ENCODE measurements at regions not wholly inside any gene's neighbourhood (a gene's known extent, or its start where the extent isn't known, plus 50 kb on each side); places are given as distances from the start of the nearest gene placed in this dataset.

DNA sequence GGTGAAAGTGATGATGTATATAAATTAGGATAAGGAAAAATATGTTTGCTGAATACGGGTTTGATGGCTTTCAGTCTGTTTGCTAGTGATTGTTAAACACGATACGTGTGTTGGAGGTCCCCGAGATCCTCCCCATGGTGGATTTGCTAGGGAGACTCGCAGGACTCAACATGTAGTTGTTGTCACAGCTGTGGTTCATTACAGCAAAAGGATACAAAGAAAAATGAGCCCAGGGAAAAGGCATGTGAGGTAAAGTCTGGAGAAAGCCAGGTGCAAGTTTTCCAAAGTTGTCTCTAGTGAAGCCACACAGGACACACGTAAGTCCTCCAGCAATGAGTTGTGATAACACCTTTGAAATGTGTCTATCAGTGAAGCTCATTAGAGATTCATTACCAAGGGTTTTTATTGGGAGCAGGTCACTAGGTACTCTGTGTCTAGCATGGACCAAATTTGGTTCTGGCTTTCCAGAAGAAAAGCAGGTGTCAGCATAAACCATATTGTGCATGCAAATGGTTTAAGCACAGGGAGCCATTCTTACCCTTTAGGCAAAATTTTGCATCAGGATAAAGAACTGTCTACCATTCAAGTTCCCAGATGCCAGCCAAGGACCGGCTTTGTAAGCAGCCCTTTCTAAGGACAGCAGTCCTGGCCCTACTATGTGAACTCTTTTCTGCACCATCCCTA, 215.2 kb upstream of the WSCD1 start:
- TF ChIP-seq, protein P1, sequence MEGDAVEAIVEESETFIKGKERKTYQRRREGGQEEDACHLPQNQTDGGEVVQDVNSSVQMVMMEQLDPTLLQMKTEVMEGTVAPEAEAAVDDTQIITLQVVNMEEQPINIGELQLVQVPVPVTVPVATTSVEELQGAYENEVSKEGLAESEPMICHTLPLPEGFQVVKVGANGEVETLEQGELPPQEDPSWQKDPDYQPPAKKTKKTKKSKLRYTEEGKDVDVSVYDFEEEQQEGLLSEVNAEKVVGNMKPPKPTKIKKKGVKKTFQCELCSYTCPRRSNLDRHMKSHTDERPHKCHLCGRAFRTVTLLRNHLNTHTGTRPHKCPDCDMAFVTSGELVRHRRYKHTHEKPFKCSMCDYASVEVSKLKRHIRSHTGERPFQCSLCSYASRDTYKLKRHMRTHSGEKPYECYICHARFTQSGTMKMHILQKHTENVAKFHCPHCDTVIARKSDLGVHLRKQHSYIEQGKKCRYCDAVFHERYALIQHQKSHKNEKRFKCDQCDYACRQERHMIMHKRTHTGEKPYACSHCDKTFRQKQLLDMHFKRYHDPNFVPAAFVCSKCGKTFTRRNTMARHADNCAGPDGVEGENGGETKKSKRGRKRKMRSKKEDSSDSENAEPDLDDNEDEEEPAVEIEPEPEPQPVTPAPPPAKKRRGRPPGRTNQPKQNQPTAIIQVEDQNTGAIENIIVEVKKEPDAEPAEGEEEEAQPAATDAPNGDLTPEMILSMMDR (IDR thresholded peaks at IDR 0.05; ENCODE audit: insufficient read depth, low read depth, low read length), result no peak
- no peak for TF ChIP-seq EZH2 (IDR thresholded peaks at IDR 0.05; ENCODE audit: insufficient read depth, low read length)
